Gastrocnemius medialis (tissue), 4 donors: ENCODE measurements at regions not wholly inside any gene's neighbourhood (a gene's known extent, or its start where the extent isn't known, plus 50 kb on each side); places are given as distances from the start of the nearest gene placed in this dataset.

Experiments used
- POLR2A ChIP-seq, 2 donors: fragments of 450-650 bp; IDR thresholded peaks; one replicate each; pipeline ENCODE4 v1.6.1; 2017; ENCODE audit warnings: antibody characterized with exemption in 2 of 2, mild to moderate bottlenecking in 2 of 2, moderate library complexity in 2 of 2
- TF ChIP-seq, protein P1 (sequence below), 5 experiments: fragments of 450-650 bp in 3 of 5; fragments of 200-600 bp in 2 of 5; sonication (generic) in 2 of 5; IDR thresholded peaks in 4 of 5; conservative IDR thresholded peaks in 1 of 5; 1 replicate in 4 of 5; 2 replicates in 1 of 5; pipeline ENCODE4 v1.5.1; 2016 to 2019; ENCODE audit warnings: antibody characterized with exemption in 5 of 5, mild to moderate bottlenecking in 3 of 5, moderate library complexity in 3 of 5

GRCh38 chr11:11113626-11114025, 239.4 kb downstream of the CSNK2A3 start:
- TF ChIP-seq, protein P1, sequence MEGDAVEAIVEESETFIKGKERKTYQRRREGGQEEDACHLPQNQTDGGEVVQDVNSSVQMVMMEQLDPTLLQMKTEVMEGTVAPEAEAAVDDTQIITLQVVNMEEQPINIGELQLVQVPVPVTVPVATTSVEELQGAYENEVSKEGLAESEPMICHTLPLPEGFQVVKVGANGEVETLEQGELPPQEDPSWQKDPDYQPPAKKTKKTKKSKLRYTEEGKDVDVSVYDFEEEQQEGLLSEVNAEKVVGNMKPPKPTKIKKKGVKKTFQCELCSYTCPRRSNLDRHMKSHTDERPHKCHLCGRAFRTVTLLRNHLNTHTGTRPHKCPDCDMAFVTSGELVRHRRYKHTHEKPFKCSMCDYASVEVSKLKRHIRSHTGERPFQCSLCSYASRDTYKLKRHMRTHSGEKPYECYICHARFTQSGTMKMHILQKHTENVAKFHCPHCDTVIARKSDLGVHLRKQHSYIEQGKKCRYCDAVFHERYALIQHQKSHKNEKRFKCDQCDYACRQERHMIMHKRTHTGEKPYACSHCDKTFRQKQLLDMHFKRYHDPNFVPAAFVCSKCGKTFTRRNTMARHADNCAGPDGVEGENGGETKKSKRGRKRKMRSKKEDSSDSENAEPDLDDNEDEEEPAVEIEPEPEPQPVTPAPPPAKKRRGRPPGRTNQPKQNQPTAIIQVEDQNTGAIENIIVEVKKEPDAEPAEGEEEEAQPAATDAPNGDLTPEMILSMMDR (IDR thresholded peaks at IDR 0.05 in 4 of 5, conservative IDR thresholded peaks at IDR 0.05 in 1 of 5), result no peak
- TF ChIP-seq POLR2A (IDR thresholded peaks at IDR 0.05), result no peak
